Neural cell (in vitro differentiated cells): ENCODE measurements at regions not wholly inside any gene's neighbourhood (a gene's known extent, or its start where the extent isn't known, plus 50 kb on each side); places are given as distances from the start of the nearest gene placed in this dataset.
"Not testable (repeated sequence)": the region's sequence is repeated elsewhere in the genome, so short reads cannot be mapped to it uniquely, and the experiment has no call there.

Source experiments
- H2AFZ ChIP-seq: fragments of 200-600, 300-800 bp; sonication (generic), shearing (Covaris generic); 2 replicates; pipeline ENCODE4 v1.6.0; 2014; ENCODE audit warnings: low read depth, mild to moderate bottlenecking, antibody characterized with exemption, low read length, moderate library complexity
- H3F3A ChIP-seq: fragments of 200-600 bp; shearing (Covaris generic); 2 replicates; pipeline ENCODE4 v1.6.1; 2016; ENCODE audit warnings: mild to moderate bottlenecking, moderate library complexity, mixed read lengths, antibody characterized with exemption, low read length; ENCODE audit not compliant: insufficient read depth, poor library complexity, severe bottlenecking
- H3K27ac ChIP-seq: fragments of 200-600, 300-800 bp; sonication (generic), shearing (Covaris generic); 2 replicates; pipeline ENCODE4 v1.5.1; 2014; ENCODE audit warnings: mild to moderate bottlenecking, low read length, moderate library complexity
- H3K27me3 ChIP-seq: fragments of 300-800, 200-600 bp; sonication (generic), shearing (Covaris generic); 2 replicates; pipeline ENCODE4 v1.6.0; 2014; ENCODE audit warnings: mild to moderate bottlenecking, low read depth, low read length, moderate library complexity; ENCODE audit not compliant: insufficient read depth
- H3K36me3 ChIP-seq: fragments of 300-800, 200-600 bp; sonication (generic), shearing (Covaris generic); 2 replicates; pipeline ENCODE4 v1.5.1; 2014; ENCODE audit warnings: mild to moderate bottlenecking, antibody characterized with exemption, low read length, moderate library complexity; ENCODE audit not compliant: insufficient read depth
- H3K4me2 ChIP-seq: fragments of 300-800, 200-600 bp; sonication (generic), shearing (Covaris generic); 2 replicates; pipeline ENCODE4 v1.6.0; 2014; ENCODE audit warnings: mild to moderate bottlenecking, low read length
- H3K4me3 ChIP-seq: fragments of 300-800, 200-600 bp; sonication (generic), shearing (Covaris generic); 2 replicates; pipeline ENCODE4 v1.5.1; 2014; ENCODE audit warnings: mild to moderate bottlenecking, low read length, moderate library complexity
- H3K79me2 ChIP-seq: fragments of 200-600 bp; shearing (Covaris generic); replicated peaks from 2 replicates; pipeline ENCODE4 v1.6.0; 2014; ENCODE audit warnings: mild to moderate bottlenecking, low read length, moderate library complexity; ENCODE audit not compliant: insufficient read depth
- H3K9ac ChIP-seq: fragments of 300-800, 200-600 bp; sonication (generic), shearing (Covaris generic); 2 replicates; pipeline ENCODE4 v1.6.1; 2016; ENCODE audit warnings: mild to moderate bottlenecking, low read length, mixed read lengths
- H3K9me2 ChIP-seq: fragments of 200-600 bp; shearing (Covaris generic); 2 replicates; pipeline ENCODE4 v1.6.1; 2016; ENCODE audit warnings: mild to moderate bottlenecking, low read length, mixed read lengths; ENCODE audit not compliant: insufficient read depth
- H3K9me3 ChIP-seq: fragments of 200-600, 300-800 bp; sonication (generic), shearing (Covaris generic); 2 replicates; pipeline ENCODE4 v1.6.1; 2016; ENCODE audit warnings: mild to moderate bottlenecking, mixed run types, low read length, moderate library complexity, mixed read lengths
- H4K20me1 ChIP-seq: fragments of 200-600 bp; shearing (Covaris generic); 2 replicates; pipeline ENCODE4 v1.6.1; 2016; ENCODE audit warnings: mild to moderate bottlenecking, mixed run types; ENCODE audit not compliant: insufficient read depth
- CTCF ChIP-seq: fragments of 450-650 bp; IDR thresholded peaks from 2 replicates; pipeline ENCODE4 v1.5.1; 2014; ENCODE audit warnings: antibody characterized with exemption, mild to moderate bottlenecking, moderate library complexity; ENCODE audit not compliant: poor library complexity, severe bottlenecking
- EP300 ChIP-seq: fragments of 450-650 bp; conservative IDR thresholded peaks from 2 replicates; pipeline ENCODE4 v1.6.1; 2014; ENCODE audit warnings: antibody characterized with exemption, mild to moderate bottlenecking, moderate library complexity; ENCODE audit not compliant: poor library complexity, severe bottlenecking
- EZH2 ChIP-seq: fragments of 200-600, 300-800 bp; shearing (Covaris generic), sonication (generic); IDR thresholded peaks from 2 replicates; pipeline ENCODE4 v1.6.1; 2014; ENCODE audit warnings: antibody characterized with exemption, low read length, borderline replicate concordance, mild to moderate bottlenecking; ENCODE audit not compliant: insufficient read depth, poor library complexity, severe bottlenecking
- MXI1 ChIP-seq: fragments of 450-650 bp; conservative IDR thresholded peaks from 2 replicates; pipeline ENCODE4 v1.6.1; 2014; ENCODE audit warnings: antibody characterized with exemption, mild to moderate bottlenecking; ENCODE audit not compliant: poor library complexity, severe bottlenecking
- POLR2AphosphoS5 ChIP-seq: IDR thresholded peaks from 2 replicates; pipeline ENCODE4 v1.6.1; 2012
- RAD21 ChIP-seq: fragments of 450-650 bp; conservative IDR thresholded peaks from 2 replicates; pipeline ENCODE4 v1.6.1; 2014; ENCODE audit warnings: antibody characterized with exemption, mild to moderate bottlenecking, moderate library complexity
- SMC3 ChIP-seq: fragments of 450-650 bp; conservative IDR thresholded peaks from 2 replicates; pipeline ENCODE4 v1.6.1; 2014; ENCODE audit warnings: antibody characterized with exemption, mild to moderate bottlenecking, moderate library complexity; ENCODE audit not compliant: poor library complexity
- TAF1 ChIP-seq: IDR thresholded peaks from 2 replicates; pipeline ENCODE4 v1.6.1; 2012; ENCODE audit warnings: low read depth
- TF ChIP-seq, protein P1 (sequence below): IDR thresholded peaks from 2 replicates; pipeline ENCODE4 v1.6.1; 2012; ENCODE audit warnings: borderline replicate concordance

GRCh38 chr10:11663763-11664555 is 52.5 kb upstream of the USP6NL start:
- Histone ChIP-seq H3K27ac (no peak overlapping the region), H3K4me3 (no peak overlapping the region), H4K20me1 (no peaks in the 10 kb centered on the region), H3K9me2 (no peaks in the 10 kb centered on the region), H3K4me2 (no peak overlapping the region), H3K27me3 (no peaks in the 10 kb centered on the region), H3K36me3 (no peaks in the 10 kb centered on the region), H3K9me3 (no peaks in the 10 kb centered on the region), H3F3A (no peaks in the 10 kb centered on the region), H3K79me2 (no peaks in the 10 kb centered on the region), H3K9ac (no peak overlapping the region), H2AFZ (no peak overlapping the region)
- TF ChIP-seq, protein P1, sequence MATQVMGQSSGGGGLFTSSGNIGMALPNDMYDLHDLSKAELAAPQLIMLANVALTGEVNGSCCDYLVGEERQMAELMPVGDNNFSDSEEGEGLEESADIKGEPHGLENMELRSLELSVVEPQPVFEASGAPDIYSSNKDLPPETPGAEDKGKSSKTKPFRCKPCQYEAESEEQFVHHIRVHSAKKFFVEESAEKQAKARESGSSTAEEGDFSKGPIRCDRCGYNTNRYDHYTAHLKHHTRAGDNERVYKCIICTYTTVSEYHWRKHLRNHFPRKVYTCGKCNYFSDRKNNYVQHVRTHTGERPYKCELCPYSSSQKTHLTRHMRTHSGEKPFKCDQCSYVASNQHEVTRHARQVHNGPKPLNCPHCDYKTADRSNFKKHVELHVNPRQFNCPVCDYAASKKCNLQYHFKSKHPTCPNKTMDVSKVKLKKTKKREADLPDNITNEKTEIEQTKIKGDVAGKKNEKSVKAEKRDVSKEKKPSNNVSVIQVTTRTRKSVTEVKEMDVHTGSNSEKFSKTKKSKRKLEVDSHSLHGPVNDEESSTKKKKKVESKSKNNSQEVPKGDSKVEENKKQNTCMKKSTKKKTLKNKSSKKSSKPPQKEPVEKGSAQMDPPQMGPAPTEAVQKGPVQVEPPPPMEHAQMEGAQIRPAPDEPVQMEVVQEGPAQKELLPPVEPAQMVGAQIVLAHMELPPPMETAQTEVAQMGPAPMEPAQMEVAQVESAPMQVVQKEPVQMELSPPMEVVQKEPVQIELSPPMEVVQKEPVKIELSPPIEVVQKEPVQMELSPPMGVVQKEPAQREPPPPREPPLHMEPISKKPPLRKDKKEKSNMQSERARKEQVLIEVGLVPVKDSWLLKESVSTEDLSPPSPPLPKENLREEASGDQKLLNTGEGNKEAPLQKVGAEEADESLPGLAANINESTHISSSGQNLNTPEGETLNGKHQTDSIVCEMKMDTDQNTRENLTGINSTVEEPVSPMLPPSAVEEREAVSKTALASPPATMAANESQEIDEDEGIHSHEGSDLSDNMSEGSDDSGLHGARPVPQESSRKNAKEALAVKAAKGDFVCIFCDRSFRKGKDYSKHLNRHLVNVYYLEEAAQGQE, result no peak
- TF ChIP-seq POLR2AphosphoS5 (no peak), MXI1 (no peak), RAD21 (no peak), SMC3 (no peak)

- not testable (repeated sequence) for H3K27ac ChIP-seq, H3K9me2 ChIP-seq, H3K9ac ChIP-seq, H3K4me3 ChIP-seq, H3K4me2 ChIP-seq, H3K9me3 ChIP-seq, H3K27me3 ChIP-seq, H2AFZ ChIP-seq, H3K36me3 ChIP-seq, H3K79me2 ChIP-seq, H3F3A ChIP-seq, H4K20me1 ChIP-seq
Measured at GRCh38 chr10:11663126-11663515, 51.7 kb upstream of the USP6NL start.

- H3K9me2 ChIP-seq, result no peaks in the 10 kb centered on the region
- no peak overlapping the region for H3K27ac ChIP-seq
- H3K4me3 ChIP-seq, result no peak overlapping the region
- no peaks in the 10 kb centered on the region for H3K79me2 ChIP-seq
- no peak overlapping the region for H3K9ac ChIP-seq
- no peaks in the 10 kb centered on the region for H3K9me3 ChIP-seq
- H3K36me3 ChIP-seq, result no peaks in the 10 kb centered on the region
- H2AFZ ChIP-seq, result no peak overlapping the region
- no peaks in the 10 kb centered on the region for H4K20me1 ChIP-seq
- H3F3A ChIP-seq, result no peaks in the 10 kb centered on the region
- TF ChIP-seq TAF1 (no peak), POLR2AphosphoS5 (no peak), CTCF (no peak), RAD21 (no peak), SMC3 (no peak), EP300 (no peak), MXI1 (no peak), EZH2 (no peak)
- TF ChIP-seq, protein P1, result no peak
- H3K27me3 ChIP-seq, result no peaks in the 10 kb centered on the region
- no peak overlapping the region for H3K4me2 ChIP-seq
Measured at GRCh38 chr10:11661441-11661840, 50.0 kb upstream of the USP6NL start.
